Lower lobe of right lung (tissue), 2 donors: ENCODE measurements at regions not wholly inside any gene's neighbourhood (a gene's known extent, or its start where the extent isn't known, plus 50 kb on each side); places are given as distances from the start of the nearest gene placed in this dataset.

Experiments used
- ATAC-seq, 2 donors: fragments of 200-7000 bp; cut with Tn5 transposase; one replicate each; pipeline ENCODE4 v1.9.1; 2020 to 2022; ENCODE audit warnings: mild to moderate bottlenecking in 2 of 2, moderate library complexity in 2 of 2
- DNase-seq: peaks from one replicate; pipeline ENCODE4 v3.0.0-alpha.2; 2020
- H3K27ac ChIP-seq: fragments of 200-600 bp; one replicate; pipeline ENCODE4 v1.8.0; 2022
- H3K27me3 ChIP-seq: fragments of 200-600 bp; one replicate; pipeline ENCODE4 v1.8.0; 2022; ENCODE audit warnings: low read depth
- H3K36me3 ChIP-seq: fragments of 200-600 bp; one replicate; pipeline ENCODE4 v1.8.0; 2022; ENCODE audit warnings: mild to moderate bottlenecking
- H3K4me1 ChIP-seq: fragments of 200-600 bp; one replicate; pipeline ENCODE4 v1.8.0; 2022
- H3K4me3 ChIP-seq: fragments of 200-600 bp; one replicate; pipeline ENCODE4 v1.8.0; 2022; ENCODE audit warnings: mild to moderate bottlenecking
- H3K9me3 ChIP-seq: fragments of 200-600 bp; one replicate; pipeline ENCODE4 v1.8.0; 2022
- CTCF ChIP-seq: fragments of 200-600 bp; IDR thresholded peaks from one replicate; pipeline ENCODE4 v1.8.0; 2022; ENCODE audit warnings: antibody characterized with exemption, mild to moderate bottlenecking
- intact Hi-C: fragments of 100-400 bp; cut with DNase I; formaldehyde crosslinking; loops from one replicate; pipeline ENCODE4 v1.11.0; 2022
- donor health status: DM: no; HTN: yes; CAD: no; lungs with severe emphysema.

GRCh38 chr2:212728717-212729116, 190.1 kb upstream of the ERBB4 start:
- ATAC-seq (no peak), DNase-seq (no peak)
- H3K27me3 ChIP-seq = no peaks in the 10 kb centered on the region
- H3K27ac ChIP-seq = no peak overlapping the region
- no peaks in the 10 kb centered on the region for H3K36me3 ChIP-seq
- H3K4me1 ChIP-seq = no peaks in the 10 kb centered on the region
- no peaks in the 10 kb centered on the region for H3K9me3 ChIP-seq
- intact Hi-C loops = no loop called here
- no peak for TF ChIP-seq CTCF
- no peak overlapping the region for H3K4me3 ChIP-seq

GRCh38 chr2:212727751-212728150, 189.1 kb upstream of the ERBB4 start:
- Histone ChIP-seq H3K4me1 (no peaks in the 10 kb centered on the region), H3K27me3 (no peaks in the 10 kb centered on the region), H3K9me3 (no peaks in the 10 kb centered on the region), H3K4me3 (no peak overlapping the region), H3K36me3 (no peaks in the 10 kb centered on the region), H3K27ac (no peak overlapping the region)
- DNase-seq (no peak), ATAC-seq (no peak)
- intact Hi-C loops = no loop called here
- TF ChIP-seq CTCF = no peak

- no peak overlapping the region for H3K4me3 ChIP-seq
- TF ChIP-seq CTCF = no peak
- H3K27ac ChIP-seq = no peak overlapping the region
- no peaks in the 10 kb centered on the region for H3K27me3 ChIP-seq
- H3K4me1 ChIP-seq = no peaks in the 10 kb centered on the region
- ATAC-seq = no peak
- no peaks in the 10 kb centered on the region for H3K9me3 ChIP-seq
- intact Hi-C loops = no loop called here
- no peak for DNase-seq
- H3K36me3 ChIP-seq = no peaks in the 10 kb centered on the region
Measured at GRCh38 chr2:212726403-212726802, 187.8 kb upstream of the ERBB4 start.

- Histone ChIP-seq H3K9me3 (no peaks in the 10 kb centered on the region), H3K4me3 (no peak overlapping the region), H3K4me1 (no peaks in the 10 kb centered on the region), H3K36me3 (no peaks in the 10 kb centered on the region), H3K27ac (no peak overlapping the region), H3K27me3 (no peaks in the 10 kb centered on the region)
- ATAC-seq = no peak
- no peak for TF ChIP-seq CTCF
- intact Hi-C loops = no loop called here
- DNase-seq = no peak
Measured at GRCh38 chr2:212725180-212725579, 186.6 kb upstream of the ERBB4 start.

- H3K4me1 ChIP-seq = no peaks in the 10 kb centered on the region
- intact Hi-C loops = no loop called here
- no peak overlapping the region for H3K4me3 ChIP-seq
- H3K36me3 ChIP-seq = no peaks in the 10 kb centered on the region
- no peaks in the 10 kb centered on the region for H3K9me3 ChIP-seq
- ATAC-seq = no peak
- no peak overlapping the region for H3K27ac ChIP-seq
- H3K27me3 ChIP-seq = no peaks in the 10 kb centered on the region
- no peak for DNase-seq
- no peak for TF ChIP-seq CTCF
Measured at GRCh38 chr2:212723226-212723625, 184.6 kb upstream of the ERBB4 start.

GRCh38 chr2:212722046-212722445, 183.4 kb upstream of the ERBB4 start:
- no peaks in the 10 kb centered on the region for H3K4me1 ChIP-seq
- DNase-seq (no peak), ATAC-seq (no peak)
- no peaks in the 10 kb centered on the region for H3K27me3 ChIP-seq
- H3K27ac ChIP-seq = no peak overlapping the region
- intact Hi-C loops = no loop called here
- no peaks in the 10 kb centered on the region for H3K9me3 ChIP-seq
- H3K36me3 ChIP-seq = no peaks in the 10 kb centered on the region
- TF ChIP-seq CTCF = no peak
- H3K4me3 ChIP-seq = no peak overlapping the region
